ENCODE measurements at regions not wholly inside any gene's neighbourhood (a gene's known extent, or its start where the extent isn't known, plus 50 kb on each side); places are given as distances from the start of the nearest gene placed in this dataset.

- H3K27me3 Mint-ChIP-seq = no peaks in the 10 kb centered on the region
Measured at GRCh38 chr19:31818798-31819105, 469.5 kb upstream of the TSHZ3 start.

GRCh38 chr19:31819837-31820236, 470.6 kb upstream of the TSHZ3 start:
- POLR2A ChIA-PET = no interaction called here
- intact Hi-C loops (cut with micrococcal nuclease) = no loop called here
- Mint-ChIP-seq H3K27me3 (no peaks in the 10 kb centered on the region), H3K4me3 (no peak overlapping the region), H3K36me3 (ENCODE audit: low read depth) (no peaks in the 10 kb centered on the region), H3K4me1 (ENCODE audit: low read depth) (no peaks in the 10 kb centered on the region), H3K9me3 (peaks cover 2% of the 10 kb centered on the region), H3K27ac (no peak overlapping the region)
- CTCF ChIA-PET = no interaction called here
- no peak for TF ChIP-seq CTCF (IDR thresholded peaks at IDR 0.05)
- no peak for ATAC-seq
- DNase-seq = no peak

More at GRCh38 chr19:31818798-31819105, 469.5 kb upstream of the TSHZ3 start:
- Mint-ChIP-seq H3K9me3 (peaks cover 2% of the 10 kb centered on the region), H3K36me3 (ENCODE audit: low read depth) (no peaks in the 10 kb centered on the region), H3K4me3 (no peak overlapping the region), H3K27ac (no peak overlapping the region), H3K4me1 (ENCODE audit: low read depth) (no peaks in the 10 kb centered on the region)
- ChIA-PET POLR2A (no interaction called here), CTCF (no interaction called here)
- TF ChIP-seq CTCF (IDR thresholded peaks at IDR 0.05) = no peak
- intact Hi-C loops (cut with micrococcal nuclease) = no loop called here
- ATAC-seq (no peak), DNase-seq (no peak)

- intact Hi-C loops (cut with micrococcal nuclease) = no loop called here
- no peaks in the 10 kb centered on the region for H3K27me3 Mint-ChIP-seq
- H3K9me3 Mint-ChIP-seq = no peaks in the 10 kb centered on the region
- ChIA-PET CTCF (no interaction called here), POLR2A (no interaction called here)
- no peak for DNase-seq
- H3K36me3 Mint-ChIP-seq (ENCODE audit: low read depth) = no peaks in the 10 kb centered on the region
- H3K27ac Mint-ChIP-seq = no peak overlapping the region
- H3K4me3 Mint-ChIP-seq = no peak overlapping the region
- H3K4me1 Mint-ChIP-seq (ENCODE audit: low read depth) = no peaks in the 10 kb centered on the region
- no peak for ATAC-seq
- TF ChIP-seq CTCF (IDR thresholded peaks at IDR 0.05) = no peak
Measured at GRCh38 chr19:31821346-31821745, 472.1 kb upstream of the TSHZ3 start.

- H3K9me3 Mint-ChIP-seq = no peaks in the 10 kb centered on the region
- no peaks in the 10 kb centered on the region for H3K4me1 Mint-ChIP-seq (ENCODE audit: low read depth)
- H3K36me3 Mint-ChIP-seq (ENCODE audit: low read depth) = no peaks in the 10 kb centered on the region
- no peak overlapping the region for H3K4me3 Mint-ChIP-seq
- ChIA-PET POLR2A (no interaction called here), CTCF (no interaction called here)
- H3K27ac Mint-ChIP-seq = no peak overlapping the region
- no peak for TF ChIP-seq CTCF (IDR thresholded peaks at IDR 0.05)
- intact Hi-C loops (cut with micrococcal nuclease) = no loop called here
- DNase-seq (no peak), ATAC-seq (no peak)
- no peaks in the 10 kb centered on the region for H3K27me3 Mint-ChIP-seq
Measured at GRCh38 chr19:31825134-31826094, 476.2 kb upstream of the TSHZ3 start.

GRCh38 chr19:31826325-31826724, 477.1 kb upstream of the TSHZ3 start:
- H3K27me3 Mint-ChIP-seq = no peaks in the 10 kb centered on the region
- no peak overlapping the region for H3K27ac Mint-ChIP-seq
- ATAC-seq (no peak), DNase-seq (no peak)
- no peaks in the 10 kb centered on the region for H3K4me1 Mint-ChIP-seq (ENCODE audit: low read depth)
- no peaks in the 10 kb centered on the region for H3K9me3 Mint-ChIP-seq
- ChIA-PET POLR2A (no interaction called here), CTCF (no interaction called here)
- intact Hi-C loops (cut with micrococcal nuclease) = no loop called here
- H3K36me3 Mint-ChIP-seq (ENCODE audit: low read depth) = no peaks in the 10 kb centered on the region
- no peak overlapping the region for H3K4me3 Mint-ChIP-seq
- no peak for TF ChIP-seq CTCF (IDR thresholded peaks at IDR 0.05)
